ENCODE measurements at regions not wholly inside any gene's neighbourhood (a gene's known extent, or its start where the extent isn't known, plus 50 kb on each side); places are given as distances from the start of the nearest gene placed in this dataset.

DNA sequence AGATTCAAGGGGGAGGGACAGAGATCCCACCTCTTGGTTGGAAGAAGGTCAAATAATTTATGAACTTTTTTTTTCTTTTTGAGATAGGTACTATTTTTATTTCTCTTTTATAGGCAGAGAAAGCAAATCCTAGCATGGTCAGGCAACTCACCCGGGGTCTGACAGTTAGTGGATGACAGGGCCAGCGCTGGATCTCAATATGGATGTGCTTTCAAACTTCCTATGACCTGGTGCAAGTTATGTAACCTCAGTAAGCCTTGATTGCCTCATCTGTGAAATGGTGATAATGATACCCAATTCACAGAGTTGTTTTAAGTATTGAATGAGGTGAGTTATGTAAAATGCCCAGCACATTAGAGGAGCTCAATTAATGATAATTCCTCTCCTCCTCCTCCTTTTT lies 86.8 kb upstream of the MEF2A start:
- TF ChIP-seq, protein P1, sequence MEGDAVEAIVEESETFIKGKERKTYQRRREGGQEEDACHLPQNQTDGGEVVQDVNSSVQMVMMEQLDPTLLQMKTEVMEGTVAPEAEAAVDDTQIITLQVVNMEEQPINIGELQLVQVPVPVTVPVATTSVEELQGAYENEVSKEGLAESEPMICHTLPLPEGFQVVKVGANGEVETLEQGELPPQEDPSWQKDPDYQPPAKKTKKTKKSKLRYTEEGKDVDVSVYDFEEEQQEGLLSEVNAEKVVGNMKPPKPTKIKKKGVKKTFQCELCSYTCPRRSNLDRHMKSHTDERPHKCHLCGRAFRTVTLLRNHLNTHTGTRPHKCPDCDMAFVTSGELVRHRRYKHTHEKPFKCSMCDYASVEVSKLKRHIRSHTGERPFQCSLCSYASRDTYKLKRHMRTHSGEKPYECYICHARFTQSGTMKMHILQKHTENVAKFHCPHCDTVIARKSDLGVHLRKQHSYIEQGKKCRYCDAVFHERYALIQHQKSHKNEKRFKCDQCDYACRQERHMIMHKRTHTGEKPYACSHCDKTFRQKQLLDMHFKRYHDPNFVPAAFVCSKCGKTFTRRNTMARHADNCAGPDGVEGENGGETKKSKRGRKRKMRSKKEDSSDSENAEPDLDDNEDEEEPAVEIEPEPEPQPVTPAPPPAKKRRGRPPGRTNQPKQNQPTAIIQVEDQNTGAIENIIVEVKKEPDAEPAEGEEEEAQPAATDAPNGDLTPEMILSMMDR (IDR thresholded peaks at IDR 0.05), result no peak
- no peak for TF ChIP-seq POLR2A (IDR thresholded peaks at IDR 0.05)
